ENCODE measurements at regions not wholly inside any gene's neighbourhood (a gene's known extent, or its start where the extent isn't known, plus 50 kb on each side); places are given as distances from the start of the nearest gene placed in this dataset.

GRCh38 chr5:54905246-54905795 is 80.1 kb downstream of the ESM1 start:
- TF ChIP-seq CTCF (IDR thresholded peaks at IDR 0.05 in 2 of 3, conservative IDR thresholded peaks at IDR 0.05 in 1 of 3; ENCODE audit: borderline replicate concordance in 1 of 3, insufficient read depth in 1 of 3, low read depth in 2 of 3, low read length in 2 of 3) = no peak
- no peak for TF ChIP-seq SP1 (IDR thresholded peaks at IDR 0.05; ENCODE audit: low read depth)
- no peak for TF ChIP-seq POLR2AphosphoS5 (IDR thresholded peaks at IDR 0.05; ENCODE audit: low read depth, low read length)
- no peak for TF ChIP-seq EZH2 (IDR thresholded peaks at IDR 0.05)
- TF ChIP-seq REST (IDR thresholded peaks at IDR 0.05; ENCODE audit: low read depth) = no peak
- no peak for TF ChIP-seq SIN3A (IDR thresholded peaks at IDR 0.05; ENCODE audit: low read depth)
- TF ChIP-seq POLR2A (IDR thresholded peaks at IDR 0.05; ENCODE audit: borderline replicate concordance, extremely low read depth, insufficient read depth, insufficient read length) = no peak
- TF ChIP-seq RAD21 (IDR thresholded peaks at IDR 0.05; ENCODE audit: low read depth) = no peak
- TF ChIP-seq EZH2phosphoT487 (IDR thresholded peaks at IDR 0.05; ENCODE audit: borderline replicate concordance) = no peak
- no peak for TF ChIP-seq ZNF274 (IDR thresholded peaks at IDR 0.05; ENCODE audit: low read depth, low read length)
- TF ChIP-seq ATF3 (IDR thresholded peaks at IDR 0.05) = no peak

Measured in HCT116 (cell line).